Spleen (tissue), 7 donors: ENCODE measurements at regions not wholly inside any gene's neighbourhood (a gene's known extent, or its start where the extent isn't known, plus 50 kb on each side); places are given as distances from the start of the nearest gene placed in this dataset.

ENCODE experiments used
- CTCF ChIP-seq, 11 experiments: fragments of 200-600 bp in 7 of 11; fragments of 450-650 bp in 4 of 11; sonication (generic) in 4 of 11; IDR thresholded peaks in 8 of 11; conservative IDR thresholded peaks in 3 of 11; 1 replicate in 7 of 11; 2 replicates in 4 of 11; pipeline versions ENCODE4 v1.4.0 to v1.8.0; 2016 to 2021; ENCODE audit warnings: antibody characterized with exemption in 11 of 11, inconsistent platforms in 4 of 11, mild to moderate bottlenecking in 1 of 11
- POLR2A ChIP-seq, 3 donors: fragments of 450-650 bp; IDR thresholded peaks; one replicate each; pipeline ENCODE4 v1.5.1; 2017; ENCODE audit warnings: antibody characterized with exemption in 3 of 3, mild to moderate bottlenecking in 1 of 3
- donor health status: DM: no; HTN: no; CAD: no; lungs with moderate emphysema.
- donor health status: DM: no; HTN: no; CAD: no.
- donor health status: DM: no; HTN: no; CAD: no.

- TF ChIP-seq CTCF (IDR thresholded peaks at IDR 0.05 in 8 of 11, conservative IDR thresholded peaks at IDR 0.05 in 3 of 11) (no peak), POLR2A (IDR thresholded peaks at IDR 0.05) (no peak)
These were observed 206.2 kb upstream of the DDI1 start for GRCh38 chr11:103830205-103830604.
